ENCODE measurements at regions not wholly inside any gene's neighbourhood (a gene's known extent, or its start where the extent isn't known, plus 50 kb on each side); places are given as distances from the start of the nearest gene placed in this dataset.
"Not testable (repeated sequence)": the region's sequence is repeated elsewhere in the genome, so short reads cannot be mapped to it uniquely, and the experiment has no call there.

DNA sequence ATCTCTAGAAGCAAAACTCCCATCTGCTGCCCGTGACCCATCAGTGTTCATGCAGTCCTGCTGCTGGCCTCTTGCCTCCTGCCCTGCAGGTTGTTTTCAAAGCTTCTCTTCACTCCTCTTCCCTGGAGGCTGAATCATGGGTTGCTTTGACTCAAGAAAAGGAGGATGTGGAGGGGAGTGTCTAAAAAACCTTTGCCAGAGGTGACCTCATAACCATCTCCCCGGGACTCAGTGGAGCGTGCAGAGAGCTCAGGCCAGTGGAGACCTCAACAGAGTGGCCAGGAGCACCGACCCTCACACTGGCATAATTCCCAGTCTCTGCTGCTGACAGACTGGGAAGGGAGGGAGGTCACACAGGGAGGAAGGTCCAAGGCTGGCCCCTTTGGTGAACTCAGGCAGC is 60.9 kb upstream of the ITGA11 start:
- Histone ChIP-seq H3K27me3 (no peaks in the 10 kb centered on the region), H3K4me1 (peaks cover 0 to 9% of the 10 kb centered on the region in 2 donors), H3K36me3 (no peaks in the 10 kb centered on the region), H3K9me3 (no peaks in the 10 kb centered on the region), H3K4me3 (replicated peaks in 1 of 3) (no peak overlapping the region), H3K27ac (no peak overlapping the region)
- DNase-seq, result peak; percentile 4 to 7
- 6 to 24% methylated on average over 4 of the region's 4 CpGs for WGBS, 2 donors
- no peak for TF ChIP-seq CTCF (IDR thresholded peaks at IDR 0.05)
- TF ChIP-seq POLR2A (IDR thresholded peaks at IDR 0.05), result no peak
- intact Hi-C loops (cut with DNase I), result no loop called here

- no peaks in the 10 kb centered on the region for H3K36me3 ChIP-seq
- intact Hi-C loops (cut with DNase I), result no loop called here
- 79 to 88% methylated on average over 3 of the region's 3 CpGs for WGBS, 2 donors
- H3K27ac ChIP-seq, result no peak overlapping the region
- TF ChIP-seq POLR2A (IDR thresholded peaks at IDR 0.05), result no peak
- no peak for TF ChIP-seq CTCF (IDR thresholded peaks at IDR 0.05)
- peaks cover 0 to 9% of the 10 kb centered on the region in 2 donors for H3K4me1 ChIP-seq
- no peaks in the 10 kb centered on the region for H3K9me3 ChIP-seq
- no peak for DNase-seq
- H3K27me3 ChIP-seq, result no peaks in the 10 kb centered on the region
- H3K4me3 ChIP-seq (replicated peaks in 1 of 3), result no peak overlapping the region
These were observed 61.7 kb upstream of the ITGA11 start for GRCh38 chr15:68493629-68494028.

DNA sequence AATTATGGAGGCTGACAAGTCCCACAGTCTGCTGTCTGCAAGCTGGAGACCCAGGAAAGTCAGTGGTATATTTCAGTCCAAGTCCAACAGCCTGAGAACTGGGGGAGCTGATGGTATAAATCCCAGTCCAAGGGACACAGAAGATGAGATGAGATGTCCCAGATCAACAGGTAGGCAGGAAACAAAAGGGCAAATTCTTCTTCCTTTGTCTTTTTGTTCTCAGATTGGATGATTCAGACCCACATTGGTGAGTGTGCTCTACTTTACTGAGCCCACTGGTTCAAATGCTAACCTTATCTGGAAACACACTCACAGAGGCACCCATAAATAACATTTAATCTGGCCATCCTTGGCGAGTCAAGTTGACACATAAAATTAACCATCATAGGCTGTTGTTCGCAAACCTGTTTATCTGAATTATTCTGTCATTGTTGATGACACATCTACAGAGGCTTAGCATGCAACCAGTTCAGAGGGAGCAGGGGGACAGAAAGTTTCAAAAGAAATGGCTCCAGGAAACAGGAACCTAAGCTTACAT is 62.7 kb upstream of the ITGA11 start:
- Histone ChIP-seq H3K4me3 (replicated peaks in 1 of 3) (no peak overlapping the region), H3K4me1 (peaks cover 0 to 9% of the 10 kb centered on the region in 2 donors), H3K27me3 (no peaks in the 10 kb centered on the region), H3K27ac (no peak overlapping the region), H3K36me3 (no peaks in the 10 kb centered on the region), H3K9me3 (no peaks in the 10 kb centered on the region)
- intact Hi-C loops (cut with DNase I), result no loop called here
- WGBS, 2 donors, result 88 to 98% methylated on average over 2 of the region's 2 CpGs
- TF ChIP-seq CTCF (IDR thresholded peaks at IDR 0.05) (no peak), POLR2A (IDR thresholded peaks at IDR 0.05) (no peak)
- no peak for DNase-seq

- no peak for DNase-seq
- intact Hi-C loops (cut with DNase I), result no loop called here
- Histone ChIP-seq H3K4me1 (peaks cover 0 to 9% of the 10 kb centered on the region in 2 donors), H3K36me3 (no peaks in the 10 kb centered on the region), H3K27ac (no peak overlapping the region), H3K9me3 (no peaks in the 10 kb centered on the region), H3K4me3 (replicated peaks in 1 of 3) (no peak overlapping the region), H3K27me3 (no peaks in the 10 kb centered on the region)
- TF ChIP-seq CTCF (IDR thresholded peaks at IDR 0.05) (no peak), POLR2A (IDR thresholded peaks at IDR 0.05) (no peak)
- WGBS, 2 donors, result 83 to 95% methylated on average over 1 of the region's 1 CpG
These were observed 63.4 kb upstream of the ITGA11 start for GRCh38 chr15:68495221-68495950.

DNA sequence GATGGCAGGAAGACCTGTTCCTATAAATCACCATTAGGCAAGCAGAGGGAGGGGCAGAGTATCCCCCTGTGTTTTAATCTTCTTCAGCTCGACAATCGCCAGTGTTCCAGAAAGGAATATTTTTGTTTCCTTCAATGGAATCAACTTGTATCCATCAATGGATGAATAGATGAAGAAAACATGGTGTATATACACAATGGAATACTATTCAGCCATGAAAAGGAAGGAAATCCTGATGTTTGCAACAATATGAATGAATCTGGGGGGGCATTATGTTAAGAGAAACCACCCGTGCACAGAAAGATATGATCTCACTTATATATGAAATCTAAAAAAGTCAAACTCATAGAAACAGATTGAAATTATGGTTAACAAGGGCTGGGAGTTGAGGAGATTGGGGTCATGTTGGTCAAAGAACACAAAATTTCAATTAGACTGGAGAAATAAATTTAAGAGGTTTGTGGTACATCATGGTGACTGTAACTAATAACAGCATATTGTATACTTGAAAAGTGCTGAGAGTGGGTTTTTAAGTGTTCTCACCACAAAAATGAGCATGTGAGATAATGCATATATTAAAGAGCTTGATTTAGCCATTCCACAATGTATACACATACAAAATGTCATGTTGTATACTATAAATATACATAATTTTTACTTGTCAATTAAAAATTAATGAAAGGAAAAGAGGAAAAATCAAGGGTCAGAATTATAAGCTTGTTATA is 64.2 kb upstream of the ITGA11 start:
- H3K36me3 ChIP-seq, result no peaks in the 10 kb centered on the region
- H3K9me3 ChIP-seq, result no peaks in the 10 kb centered on the region
- H3K27me3 ChIP-seq, result no peaks in the 10 kb centered on the region
- WGBS, 2 donors, result 86 to 91% methylated on average over 3 of the region's 3 CpGs
- intact Hi-C loops (cut with DNase I), result no loop called here
- no peak overlapping the region for H3K4me3 ChIP-seq (replicated peaks in 1 of 3)
- H3K27ac ChIP-seq, result no peak overlapping the region
- TF ChIP-seq POLR2A (IDR thresholded peaks at IDR 0.05), result no peak
- TF ChIP-seq CTCF (IDR thresholded peaks at IDR 0.05), result no peak
- peaks cover 0 to 9% of the 10 kb centered on the region in 2 donors for H3K4me1 ChIP-seq
- DNase-seq, result no peak

- DNase-seq; H3K4me3 ChIP-seq (replicated peaks in 1 of 3); H3K4me1 ChIP-seq; intact Hi-C loops (cut with DNase I); H3K9me3 ChIP-seq; H3K36me3 ChIP-seq; H3K27ac ChIP-seq; H3K27me3 ChIP-seq: not testable (repeated sequence)
- 92 to 97% methylated on average over 3 of the region's 3 CpGs for WGBS, 2 donors
These were observed 64.8 kb upstream of the ITGA11 start for GRCh38 chr15:68496751-68497150.

Measured in thyroid gland (tissue), 4 donors.